Sigmoid colon (tissue), 4 donors: ENCODE measurements at regions not wholly inside any gene's neighbourhood (a gene's known extent, or its start where the extent isn't known, plus 50 kb on each side); places are given as distances from the start of the nearest gene placed in this dataset.

ENCODE experiments used
- EP300 ChIP-seq, 4 donors: sonication (generic); formaldehyde crosslinking; IDR thresholded peaks; one replicate each; pipeline ENCODE4 v1.6.1; 2017; ENCODE audit warnings: antibody characterized with exemption in 4 of 4
- POLR2AphosphoS5 ChIP-seq, 4 donors: sonication (generic); formaldehyde crosslinking; IDR thresholded peaks; one replicate each; pipeline ENCODE4 v1.6.1; 2017; ENCODE audit warnings: antibody characterized with exemption in 4 of 4

DNA sequence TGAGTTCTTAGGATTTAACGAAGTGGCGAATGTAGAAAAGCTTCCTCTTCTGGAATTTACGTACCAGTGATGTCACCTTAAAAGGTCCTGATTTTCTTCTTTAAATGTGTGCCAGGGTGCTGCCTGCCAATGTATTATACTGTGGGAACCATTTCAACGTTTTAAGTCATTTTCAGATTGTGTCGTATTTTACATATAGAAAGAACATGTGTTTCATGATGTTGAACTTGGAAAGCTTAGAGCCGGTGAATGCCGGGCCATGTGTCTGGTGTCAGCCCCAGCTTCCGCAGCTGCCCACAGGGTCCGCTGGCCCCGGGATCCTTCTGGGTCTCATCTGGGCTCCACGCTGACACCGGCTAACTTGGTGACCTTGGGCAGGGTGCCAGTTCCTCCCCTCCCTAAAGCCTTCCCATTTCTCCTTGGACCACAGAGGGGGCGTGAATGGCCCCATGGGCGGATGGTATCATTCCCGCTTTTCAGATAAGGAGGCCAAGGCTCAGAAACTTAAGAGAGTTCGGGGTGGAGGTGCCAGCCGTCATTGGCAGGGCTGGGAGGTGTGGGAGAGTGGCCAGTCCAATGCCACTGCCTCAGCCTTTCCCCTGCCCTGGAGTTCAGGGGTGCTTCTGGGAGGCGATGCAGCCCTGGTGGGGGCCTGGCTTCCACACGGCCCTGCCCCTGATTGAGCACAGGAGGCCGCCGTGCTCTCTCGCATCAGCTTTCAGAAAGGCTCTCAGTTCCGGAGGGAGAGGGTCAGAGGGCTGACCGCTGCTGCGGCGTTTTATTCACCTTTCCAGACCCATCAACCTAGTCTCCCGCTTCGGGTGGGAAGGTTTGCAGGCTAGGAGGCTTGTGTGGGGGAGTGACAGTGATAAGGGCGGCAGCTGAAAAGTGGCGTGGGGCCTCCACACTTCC is 68.8 kb upstream of the CIBAR2 start:
- no peak for TF ChIP-seq EP300 (IDR thresholded peaks at IDR 0.05)
- no peak for TF ChIP-seq POLR2AphosphoS5 (IDR thresholded peaks at IDR 0.05)
